HG03139 (cell line): ENCODE measurements at regions not wholly inside any gene's neighbourhood (a gene's known extent, or its start where the extent isn't known, plus 50 kb on each side); places are given as distances from the start of the nearest gene placed in this dataset.
A peak's percentile ranks its signal among the peaks of the same experiment; 100 is the strongest.
"Not testable (repeated sequence)": the region's sequence is repeated elsewhere in the genome, so short reads cannot be mapped to it uniquely, and the experiment has no call there.

ENCODE experiments used
- ATAC-seq: cut with Tn5 transposase; IDR thresholded peaks from one replicate; pipeline ENCODE4 v1.9.1; 2021; ENCODE audit not compliant: unreplicated experiment

- not testable (repeated sequence) for ATAC-seq
Measured at GRCh38 chrX:65888150-65888549, 151.7 kb downstream of the VSIG4 start.

DNA sequence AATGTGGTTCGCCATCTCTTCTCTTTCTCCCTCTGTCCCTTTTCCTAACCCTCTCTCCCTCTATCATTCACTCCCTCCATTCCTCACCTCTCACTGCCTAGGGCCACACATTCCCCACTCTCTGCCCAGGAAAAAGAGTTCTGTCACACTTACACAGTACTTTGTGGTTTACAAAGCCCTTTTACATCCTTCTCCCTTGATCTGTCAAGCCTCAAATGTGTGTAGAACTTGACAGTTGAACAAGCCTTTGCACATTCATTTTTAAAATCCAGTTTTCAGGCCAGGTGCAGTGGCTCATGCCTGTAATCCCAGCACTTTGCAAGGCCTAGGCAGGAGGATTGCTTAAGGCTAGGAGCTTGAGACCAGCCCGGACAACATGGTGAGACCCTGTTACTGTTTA lies 156.3 kb downstream of the VSIG4 start:
- ATAC-seq: no peak

- no peak for ATAC-seq
Measured at GRCh38 chrX:65879977-65880799, 159.7 kb downstream of the VSIG4 start.

- no peak for ATAC-seq
Measured at GRCh38 chrX:65878456-65878855, 161.4 kb downstream of the VSIG4 start.

DNA sequence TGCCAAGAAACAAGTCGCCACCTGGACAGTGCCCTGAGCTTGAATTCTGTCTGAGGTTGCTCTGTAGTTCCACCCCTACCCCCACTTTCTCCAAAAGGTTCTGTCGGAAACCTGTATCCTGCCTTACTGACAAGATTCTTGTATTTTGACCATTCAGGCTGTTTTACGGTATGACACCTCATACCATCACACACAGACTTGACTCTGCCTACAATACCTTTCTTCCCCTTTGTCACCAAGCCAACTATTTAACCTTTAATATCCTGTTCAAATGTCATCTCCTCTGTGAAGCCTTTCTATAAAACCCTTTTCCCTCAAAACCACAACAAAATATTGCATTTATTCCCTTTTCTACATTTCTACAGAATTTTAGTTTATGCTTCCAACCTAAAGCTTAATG lies 161.9 kb downstream of the VSIG4 start:
- no peak for ATAC-seq

DNA sequence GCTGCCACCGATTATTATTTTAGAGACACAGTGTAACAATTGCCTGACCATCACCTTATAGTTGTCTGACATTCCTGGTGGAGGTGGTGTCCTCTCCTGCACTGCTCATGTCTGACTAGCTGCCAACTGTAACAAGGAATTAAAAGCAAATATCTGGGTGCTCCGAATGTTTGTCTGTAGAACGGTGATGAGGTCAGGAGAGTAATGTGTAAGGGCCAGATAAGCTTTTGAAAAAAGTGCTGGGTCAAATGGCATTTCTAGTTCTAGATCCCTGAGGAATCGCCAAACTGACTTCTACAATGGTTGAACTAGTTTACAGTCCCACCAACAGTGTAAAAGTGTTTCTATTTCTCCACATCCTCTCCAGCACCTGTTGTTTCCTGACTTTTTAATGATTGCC lies 164.3 kb downstream of the VSIG4 start:
- ATAC-seq: not testable (repeated sequence)

DNA sequence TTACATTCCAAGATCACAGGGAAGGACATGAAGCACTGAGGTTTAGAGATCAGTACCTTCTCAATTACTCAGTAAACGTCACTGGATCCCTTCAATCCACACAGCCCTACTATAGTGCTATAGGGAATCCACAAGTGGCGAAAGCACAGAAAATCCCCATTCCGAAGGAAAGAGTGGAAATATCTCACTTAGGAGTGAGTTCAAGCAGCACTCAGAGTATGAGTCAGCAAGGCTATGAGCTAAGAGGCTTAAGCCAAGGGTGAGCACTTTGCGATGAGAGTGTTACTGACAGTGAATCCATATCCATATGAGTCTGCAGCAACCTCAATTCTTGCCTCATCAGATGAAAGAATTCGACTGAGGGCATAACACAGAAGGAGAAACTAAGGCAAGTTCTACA lies 165.1 kb downstream of the VSIG4 start:
- ATAC-seq: no peak

DNA sequence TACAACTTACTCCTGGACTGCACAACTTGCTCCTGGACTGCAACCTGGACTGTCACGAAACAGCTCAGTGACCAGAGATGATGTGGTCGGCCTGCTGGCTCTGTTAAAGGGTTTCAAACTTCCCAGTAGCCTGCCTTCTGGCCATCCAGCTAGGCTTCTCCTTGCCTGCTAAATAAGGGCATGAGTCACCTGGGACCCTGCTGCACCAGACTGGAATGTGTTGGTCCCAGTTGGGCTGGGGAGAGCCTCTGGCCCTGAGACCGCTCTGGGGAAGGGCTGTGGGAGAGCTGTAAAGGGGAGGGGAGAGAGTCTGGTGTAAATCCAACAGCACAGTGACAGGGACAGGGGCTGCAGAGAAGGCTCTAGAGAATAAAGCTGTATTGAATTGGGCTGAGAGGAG lies 165.8 kb downstream of the VSIG4 start:
- no peak for ATAC-seq

DNA sequence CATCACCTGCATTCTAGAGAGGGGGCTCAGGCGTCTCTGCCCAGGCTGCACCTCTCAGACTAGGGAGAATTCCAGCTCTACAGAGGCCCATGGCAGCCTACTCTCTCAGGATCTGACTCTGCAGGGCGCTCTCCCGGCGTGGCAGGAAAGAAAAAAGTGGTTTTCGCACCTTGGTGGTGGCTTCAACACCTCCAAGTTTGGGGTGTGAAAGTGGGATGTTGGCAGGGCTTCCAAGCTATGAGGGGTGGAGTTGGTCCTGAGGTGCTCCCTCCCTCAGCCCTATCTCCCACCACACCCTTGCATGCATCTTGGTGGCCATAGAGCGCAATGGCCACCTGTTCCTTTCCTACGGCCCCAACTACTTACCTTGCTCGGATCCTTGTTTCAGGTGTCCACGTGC lies 166.5 kb downstream of the VSIG4 start:
- no peak for ATAC-seq

GRCh38 chrX:65871671-65872311 lies 168.1 kb downstream of the VSIG4 start:
- peak; percentile 77 for ATAC-seq

DNA sequence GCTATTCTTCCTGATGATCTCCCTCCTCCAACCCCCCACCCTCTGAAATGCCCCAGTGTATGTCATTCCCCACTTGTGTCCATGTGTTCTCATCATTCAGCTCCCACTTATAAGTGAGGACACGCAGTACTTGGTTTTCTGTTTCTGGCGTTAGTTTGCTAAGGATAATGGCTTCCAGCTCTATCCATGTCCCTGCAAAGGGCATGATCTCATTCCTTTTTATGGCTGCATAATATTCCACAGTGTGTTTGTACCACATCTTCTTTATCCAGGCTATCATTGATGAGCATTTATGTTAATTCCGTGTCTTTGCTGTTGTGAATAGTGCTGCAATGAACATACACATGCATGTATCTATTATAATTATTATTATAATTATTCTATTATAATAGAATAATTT lies 169.3 kb downstream of the VSIG4 start:
- ATAC-seq: not testable (repeated sequence)

DNA sequence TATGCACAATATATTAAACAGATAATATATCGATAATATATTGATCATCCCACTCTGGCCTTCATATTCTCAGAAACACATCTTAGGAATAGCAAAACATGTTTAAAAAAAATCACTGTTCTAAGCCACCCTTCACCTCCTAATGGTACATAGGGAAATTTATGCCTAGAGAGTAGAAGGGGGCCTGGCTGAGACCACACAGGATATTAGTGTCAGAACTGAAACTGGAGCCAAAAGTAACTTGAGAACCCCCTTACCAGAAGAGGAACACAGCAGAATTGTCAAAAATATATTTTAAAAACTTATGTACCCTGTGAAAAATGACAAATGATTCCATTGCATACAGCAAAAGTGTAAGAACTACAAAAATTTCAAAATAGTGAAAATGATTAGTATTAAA lies 173.1 kb downstream of the VSIG4 start:
- no peak for ATAC-seq

- ATAC-seq: peak; percentile 61
Measured at GRCh38 chrX:65866146-65866545, 173.7 kb downstream of the VSIG4 start.

DNA sequence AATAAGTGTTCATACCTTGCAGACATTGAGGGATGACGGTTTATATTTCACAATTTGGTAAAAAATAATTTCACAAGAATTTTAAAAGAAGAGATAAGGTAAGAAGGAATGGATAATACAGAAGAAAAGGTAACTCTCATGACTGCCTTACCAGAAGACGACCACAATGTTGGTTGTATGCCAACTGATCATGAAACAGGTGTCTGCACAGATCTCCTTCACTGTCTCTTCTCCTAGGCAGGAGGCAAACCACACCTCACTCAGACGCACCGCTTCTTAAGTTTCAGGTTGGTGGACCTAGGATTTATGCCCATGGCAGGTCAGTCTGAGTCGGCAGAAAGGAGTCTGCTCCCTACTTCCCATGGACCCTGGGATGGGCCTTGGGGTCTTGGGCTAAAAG lies 177.2 kb downstream of the VSIG4 start:
- no peak for ATAC-seq

DNA sequence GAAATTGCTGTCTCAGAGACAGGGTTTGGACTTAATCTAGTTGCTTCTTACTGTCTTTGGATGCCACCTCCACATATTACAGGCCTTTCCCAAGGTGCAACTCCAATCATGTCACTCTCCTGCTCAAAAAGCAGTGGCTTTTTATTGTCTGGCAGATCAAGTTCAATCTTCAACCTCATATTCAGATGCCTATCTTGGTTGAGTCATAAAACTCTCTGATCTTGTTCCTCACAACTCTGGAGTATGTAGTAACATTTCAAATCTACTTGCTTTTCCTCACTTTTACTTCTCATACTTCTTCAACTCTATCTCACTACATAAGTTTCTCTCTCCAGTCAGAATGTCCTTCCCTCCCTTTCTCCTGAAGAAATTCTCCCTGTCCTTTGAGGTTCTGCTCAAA lies 180.6 kb downstream of the VSIG4 start:
- ATAC-seq: no peak

GRCh38 chrX:65854437-65854836 lies 185.4 kb downstream of the VSIG4 start:
- ATAC-seq: not testable (repeated sequence)

GRCh38 chrX:65851306-65851705 lies 183.9 kb downstream of the MSN start:
- not testable (repeated sequence) for ATAC-seq

DNA sequence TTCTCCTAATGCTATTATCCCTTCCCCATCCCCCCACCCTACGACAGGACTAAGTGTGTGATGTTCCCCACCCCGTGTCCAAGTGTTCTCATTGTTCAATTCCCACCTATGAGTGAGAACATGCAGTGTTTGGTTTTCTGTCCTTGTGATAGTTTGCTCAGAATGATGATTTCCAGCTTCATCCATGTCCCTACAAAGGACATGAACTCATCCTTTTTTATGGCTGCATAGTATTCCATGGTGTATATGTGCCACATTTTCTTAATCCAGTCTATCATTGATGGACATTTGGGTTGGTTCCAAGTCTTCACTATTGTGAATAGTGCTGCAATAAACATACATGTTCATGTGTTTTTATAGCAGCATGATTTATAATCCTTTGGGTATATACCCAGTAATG lies 183.4 kb downstream of the MSN start:
- not testable (repeated sequence) for ATAC-seq

DNA sequence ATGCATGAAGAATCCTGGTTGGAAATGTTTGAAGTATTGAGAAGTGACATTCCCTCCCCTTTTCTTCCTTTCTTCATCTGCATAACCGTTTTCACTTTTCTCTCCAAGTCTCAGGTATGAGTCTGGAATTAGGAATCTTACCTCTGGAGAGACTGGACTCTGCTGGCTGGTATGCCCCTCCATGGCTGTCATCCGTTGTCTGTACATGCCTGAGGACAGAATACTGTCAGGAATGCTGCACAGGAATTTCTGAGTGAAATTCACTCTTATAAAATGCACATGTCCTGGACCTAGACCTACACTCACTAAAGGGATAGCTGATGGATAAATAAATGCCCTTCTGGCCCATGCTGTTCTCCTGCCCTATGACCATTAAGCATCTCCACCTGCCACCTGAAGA lies 179.5 kb downstream of the MSN start:
- no peak for ATAC-seq

GRCh38 chrX:65841263-65841662 lies 173.8 kb downstream of the MSN start:
- no peak for ATAC-seq

- ATAC-seq: no peak
Measured at GRCh38 chrX:65838674-65839073, 171.2 kb downstream of the MSN start.

DNA sequence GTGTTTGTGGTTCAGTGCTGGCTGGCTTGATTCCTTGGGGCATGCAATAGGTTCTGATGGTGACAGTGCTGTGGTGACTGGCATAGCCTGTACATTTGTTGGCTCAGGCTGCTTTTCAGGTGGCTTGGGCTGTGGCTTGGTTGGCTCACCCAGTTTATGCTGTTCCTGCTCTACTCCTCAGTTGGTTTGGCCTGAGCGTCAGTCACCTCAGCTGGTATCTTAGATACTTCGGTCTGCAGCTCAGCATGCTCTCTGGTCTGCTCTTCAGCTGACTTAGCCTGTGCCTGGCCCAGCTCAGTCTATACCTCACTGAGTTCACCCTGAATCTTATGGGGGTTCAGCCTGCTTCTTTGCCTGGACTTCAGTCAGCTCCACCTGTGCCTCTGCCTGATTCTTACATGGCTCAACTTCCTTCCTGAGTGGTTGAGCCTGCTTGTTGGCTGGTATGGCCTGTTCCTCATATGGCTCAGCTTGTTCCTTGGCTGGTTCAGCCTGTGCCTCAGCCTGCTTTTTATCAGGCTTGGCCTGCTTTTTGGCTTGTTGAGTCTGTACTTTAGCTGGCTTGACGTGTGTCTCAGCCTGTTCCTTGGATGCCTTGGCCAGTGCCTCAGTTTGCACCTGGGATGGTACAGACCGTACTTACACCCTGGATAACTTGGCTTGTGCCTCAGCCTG lies 170.6 kb downstream of the MSN start:
- ATAC-seq: no peak
